SJSA1 (cell line): ENCODE measurements at regions not wholly inside any gene's neighbourhood (a gene's known extent, or its start where the extent isn't known, plus 50 kb on each side); places are given as distances from the start of the nearest gene placed in this dataset.
"Not testable (repeated sequence)": the region's sequence is repeated elsewhere in the genome, so short reads cannot be mapped to it uniquely, and the experiment has no call there.

Source experiments
- DNase-seq, 2 experiments: peaks; one replicate each; pipeline ENCODE4 v3.0.0-alpha.2; 2015 to 2020; ENCODE audit warnings: low spot score in 2 of 2, low read depth in 1 of 2
- H3K27ac ChIP-seq: fragments of 250-450 bp; sonication (Bioruptor Pico); 2 replicates; pipeline ENCODE4 v1.5.1; 2020; ENCODE audit warnings: mild to moderate bottlenecking, moderate library complexity
- H3K27me3 ChIP-seq: fragments of 250-450 bp; sonication (Bioruptor Pico); replicated peaks from 2 replicates; pipeline ENCODE4 v1.5.1; 2020; ENCODE audit warnings: mild to moderate bottlenecking, moderate library complexity
- H3K36me3 ChIP-seq: fragments of 250-450 bp; sonication (Bioruptor Pico); 2 replicates; pipeline ENCODE4 v1.5.1; 2020; ENCODE audit warnings: mild to moderate bottlenecking
- H3K4me1 ChIP-seq: fragments of 250-450 bp; sonication (Bioruptor Pico); replicated peaks from 2 replicates; pipeline ENCODE4 v1.6.1; 2021; ENCODE audit warnings: mild to moderate bottlenecking
- H3K4me3 ChIP-seq: fragments of 250-450 bp; sonication (Bioruptor Pico); 2 replicates; pipeline ENCODE4 v1.5.1; 2020; ENCODE audit warnings: mild to moderate bottlenecking
- H3K9me3 ChIP-seq: fragments of 250-450 bp; sonication (Bioruptor Pico); replicated peaks from 2 replicates; pipeline ENCODE4 v1.5.1; 2020; ENCODE audit warnings: mild to moderate bottlenecking

DNA sequence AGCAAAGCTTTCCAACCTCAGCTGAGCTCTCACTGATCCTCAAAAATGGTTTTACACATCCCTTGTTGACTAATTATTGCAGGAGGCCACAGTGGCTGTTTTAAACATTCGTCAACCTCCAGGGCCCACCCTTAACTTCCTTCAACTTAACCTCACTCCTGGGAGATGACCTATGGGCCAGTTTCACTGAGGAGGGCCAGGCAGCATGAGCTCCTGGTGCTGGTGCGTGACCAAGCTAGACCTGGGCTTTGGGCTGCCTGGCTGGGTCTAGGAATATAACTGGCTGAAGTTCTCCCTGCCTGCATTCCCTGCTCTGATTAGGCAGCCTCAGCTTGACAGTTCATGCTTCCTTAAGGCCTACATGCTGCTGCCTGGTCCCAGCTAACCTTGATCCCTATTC, 273.7 kb upstream of the ATP11B start:
- Histone ChIP-seq H3K27ac (no peak overlapping the region), H3K4me3 (no peak overlapping the region), H3K27me3 (no peaks in the 10 kb centered on the region), H3K36me3 (no peaks in the 10 kb centered on the region), H3K4me1 (peaks cover 12% of the 10 kb centered on the region), H3K9me3 (no peaks in the 10 kb centered on the region)
- DNase-seq: no peak

DNA sequence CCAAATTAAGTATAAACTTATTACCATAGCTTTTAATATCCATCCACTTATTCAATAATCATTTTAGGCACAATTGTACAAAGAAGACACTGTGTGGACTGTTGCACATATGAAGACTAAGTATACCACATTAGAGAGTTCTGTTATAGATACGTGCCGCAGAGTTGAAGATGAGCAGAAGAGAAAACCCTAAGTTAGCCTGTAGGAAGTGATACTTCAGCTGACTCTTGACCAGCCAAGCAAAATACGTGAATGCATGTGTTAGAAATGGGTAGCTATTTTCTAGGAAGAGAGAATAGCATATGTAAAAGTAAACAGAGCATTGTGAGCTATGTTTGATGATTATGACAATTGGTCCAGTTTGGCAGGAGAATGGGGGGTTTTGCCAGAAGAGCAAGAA, 272.0 kb upstream of the ATP11B start:
- H3K4me3 ChIP-seq: no peak overlapping the region
- H3K4me1 ChIP-seq: peaks cover 28% of the 10 kb centered on the region
- no peaks in the 10 kb centered on the region for H3K36me3 ChIP-seq
- no peaks in the 10 kb centered on the region for H3K9me3 ChIP-seq
- DNase-seq: no peak
- no peak overlapping the region for H3K27ac ChIP-seq
- no peaks in the 10 kb centered on the region for H3K27me3 ChIP-seq

DNA sequence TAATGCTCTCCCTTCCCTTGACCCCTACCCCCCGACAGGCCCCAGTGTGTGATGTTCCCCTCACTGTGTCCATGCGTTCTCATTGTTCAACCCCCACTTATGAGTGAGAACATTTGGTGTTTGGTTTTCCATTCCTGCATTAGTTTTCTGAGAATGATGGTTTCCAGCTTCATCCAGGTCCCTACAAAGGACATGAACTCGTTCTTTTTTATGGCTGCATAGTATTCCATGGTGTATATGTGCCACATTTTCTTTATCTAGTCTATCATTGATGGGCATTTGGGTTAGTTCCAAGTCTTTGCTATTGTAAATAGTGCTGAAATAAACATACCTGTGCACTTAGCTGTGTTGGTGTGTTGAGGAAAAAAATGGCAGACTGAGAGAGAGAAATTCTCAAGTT, 269.9 kb upstream of the ATP11B start:
- not testable (repeated sequence) for H3K27ac ChIP-seq, H3K4me3 ChIP-seq, H3K9me3 ChIP-seq, H3K27me3 ChIP-seq, DNase-seq, H3K36me3 ChIP-seq
- H3K4me1 ChIP-seq: peaks cover 25% of the 10 kb centered on the region

- no peak for DNase-seq
- no peak overlapping the region for H3K27ac ChIP-seq
- no peak overlapping the region for H3K4me3 ChIP-seq
- no peaks in the 10 kb centered on the region for H3K9me3 ChIP-seq
- H3K4me1 ChIP-seq: peaks cover 25% of the 10 kb centered on the region
- H3K36me3 ChIP-seq: no peaks in the 10 kb centered on the region
- H3K27me3 ChIP-seq: no peaks in the 10 kb centered on the region
Measured at GRCh38 chr3:182523836-182524235, 269.5 kb upstream of the ATP11B start.

GRCh38 chr3:182524711-182525401, 268.4 kb upstream of the ATP11B start:
- H3K27ac ChIP-seq: no peak overlapping the region
- no peaks in the 10 kb centered on the region for H3K27me3 ChIP-seq
- H3K4me1 ChIP-seq: peaks cover 25% of the 10 kb centered on the region
- H3K36me3 ChIP-seq: no peaks in the 10 kb centered on the region
- no peak for DNase-seq
- H3K4me3 ChIP-seq: no peak overlapping the region
- no peaks in the 10 kb centered on the region for H3K9me3 ChIP-seq

GRCh38 chr3:182525766-182526374, 267.4 kb upstream of the ATP11B start:
- H3K27me3 ChIP-seq: no peaks in the 10 kb centered on the region
- no peaks in the 10 kb centered on the region for H3K36me3 ChIP-seq
- H3K4me3 ChIP-seq: no peak overlapping the region
- peaks cover 25% of the 10 kb centered on the region for H3K4me1 ChIP-seq
- DNase-seq: peak in 1 of 2 experiments; percentile 42
- no peaks in the 10 kb centered on the region for H3K9me3 ChIP-seq
- no peak overlapping the region for H3K27ac ChIP-seq

DNA sequence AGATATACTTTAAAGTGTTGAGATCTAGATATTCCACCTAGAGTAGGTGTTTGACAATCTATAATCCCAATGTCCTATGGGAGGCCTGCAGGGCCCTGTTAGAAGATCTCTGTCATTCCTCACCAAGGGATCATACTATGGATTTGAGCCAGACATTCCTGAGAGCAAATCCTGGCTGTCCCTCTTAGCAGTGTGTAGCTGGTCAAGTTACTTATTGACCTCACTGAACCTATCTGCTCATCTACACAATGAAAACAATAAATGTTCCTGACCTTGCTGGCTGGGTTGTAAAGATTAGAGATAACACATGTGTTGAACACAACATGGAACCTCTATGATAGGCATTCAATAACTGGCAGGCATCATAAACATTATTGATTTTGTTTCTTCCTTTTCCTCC, 265.6 kb upstream of the ATP11B start:
- Histone ChIP-seq H3K27ac (no peak overlapping the region), H3K9me3 (no peaks in the 10 kb centered on the region), H3K36me3 (no peaks in the 10 kb centered on the region), H3K27me3 (no peaks in the 10 kb centered on the region), H3K4me1 (peaks cover 25% of the 10 kb centered on the region), H3K4me3 (no peak overlapping the region)
- DNase-seq: no peak

DNA sequence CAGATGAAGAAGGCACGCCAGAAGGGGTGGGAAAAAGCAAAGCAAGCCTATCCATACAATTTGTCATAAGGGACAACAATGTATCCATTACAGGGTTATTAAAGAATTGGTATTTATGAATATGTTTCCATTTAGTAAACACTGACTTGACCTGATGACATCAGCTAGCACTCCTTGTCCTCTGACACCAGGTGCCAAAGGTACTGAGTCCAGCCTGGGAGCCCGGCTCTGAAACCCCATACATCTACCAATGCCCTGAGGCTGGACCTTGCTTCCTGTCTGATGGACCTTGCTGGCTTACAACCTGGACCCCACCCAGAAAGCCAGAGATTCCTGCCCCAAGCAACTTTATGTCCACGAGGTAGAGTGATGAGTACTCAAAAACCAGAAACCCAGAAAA, 263.0 kb upstream of the ATP11B start:
- no peaks in the 10 kb centered on the region for H3K27me3 ChIP-seq
- H3K27ac ChIP-seq: no peak overlapping the region
- H3K9me3 ChIP-seq: no peaks in the 10 kb centered on the region
- H3K4me3 ChIP-seq: no peak overlapping the region
- peaks cover 16% of the 10 kb centered on the region for H3K4me1 ChIP-seq
- no peak for DNase-seq
- no peaks in the 10 kb centered on the region for H3K36me3 ChIP-seq

DNA sequence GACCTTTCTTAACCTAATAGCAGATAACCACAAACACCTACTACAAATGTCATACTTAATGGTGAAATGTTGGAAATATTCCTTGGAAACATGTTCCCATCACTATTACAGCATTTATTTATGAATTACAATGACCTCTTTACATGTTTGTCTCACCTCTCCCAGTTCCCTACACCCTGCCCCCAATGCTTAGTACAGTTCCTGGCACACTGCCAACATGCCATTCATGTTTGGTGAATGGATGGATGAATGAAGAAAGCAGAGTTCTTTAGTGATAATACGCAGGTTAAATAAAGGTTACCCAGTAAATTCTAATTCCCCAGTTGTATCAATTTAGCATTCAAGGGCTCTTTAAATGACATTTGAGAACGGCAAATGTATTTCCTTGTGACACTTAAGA, 259.9 kb upstream of the ATP11B start:
- DNase-seq: no peak
- H3K27ac ChIP-seq: no peak overlapping the region
- no peaks in the 10 kb centered on the region for H3K27me3 ChIP-seq
- H3K4me3 ChIP-seq: no peak overlapping the region
- H3K9me3 ChIP-seq: no peaks in the 10 kb centered on the region
- no peaks in the 10 kb centered on the region for H3K4me1 ChIP-seq
- H3K36me3 ChIP-seq: no peaks in the 10 kb centered on the region

- no peak for DNase-seq
- Histone ChIP-seq H3K27ac (no peak overlapping the region), H3K27me3 (no peaks in the 10 kb centered on the region), H3K9me3 (no peaks in the 10 kb centered on the region), H3K36me3 (no peaks in the 10 kb centered on the region), H3K4me3 (no peak overlapping the region), H3K4me1 (peaks cover 5% of the 10 kb centered on the region; the same call in 1 of the 2 replicates)
Measured at GRCh38 chr3:182544542-182544941, 248.8 kb upstream of the ATP11B start.

GRCh38 chr3:182562274-182562673, 231.0 kb upstream of the ATP11B start:
- Histone ChIP-seq H3K27me3 (no peaks in the 10 kb centered on the region; the same call in 1 of the 2 replicates), H3K27ac (no peak overlapping the region), H3K9me3 (0 out of 2 replicates have a peak, but pooled peaks cover 4% of the 10 kb centered on the region), H3K4me3 (no peak overlapping the region), H3K4me1 (no peaks in the 10 kb centered on the region), H3K36me3 (no peaks in the 10 kb centered on the region)
- DNase-seq: no peak

- DNase-seq: no peak
- H3K27me3 ChIP-seq: no peaks in the 10 kb centered on the region; the same call in 1 of the 2 replicates
- no peaks in the 10 kb centered on the region for H3K36me3 ChIP-seq
- no peaks in the 10 kb centered on the region for H3K9me3 ChIP-seq
- H3K4me1 ChIP-seq: no peaks in the 10 kb centered on the region
- no peak overlapping the region for H3K27ac ChIP-seq
- H3K4me3 ChIP-seq: no peak overlapping the region
Measured at GRCh38 chr3:182565916-182566796, 227.1 kb upstream of the ATP11B start.

DNA sequence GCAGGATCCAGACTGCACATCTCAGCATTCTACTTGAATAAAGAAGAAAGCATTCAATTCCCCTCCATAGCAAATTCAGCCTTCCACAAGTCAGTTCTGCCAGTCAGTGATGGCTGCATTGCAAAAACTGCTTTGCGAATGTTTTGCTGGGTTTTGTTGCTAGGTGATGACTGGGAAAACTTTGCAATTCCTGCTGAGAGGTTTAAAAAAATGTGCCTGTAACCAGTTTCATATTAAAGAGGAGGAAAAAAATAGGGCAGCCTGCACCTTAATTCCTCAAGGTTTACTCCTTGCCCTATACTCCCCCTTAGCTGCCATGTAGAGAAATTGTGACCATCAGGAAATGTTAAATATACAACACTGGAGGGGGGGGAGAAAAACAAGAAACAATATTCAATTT, 225.6 kb upstream of the ATP11B start:
- no peaks in the 10 kb centered on the region; the same call in 1 of the 2 replicates for H3K27me3 ChIP-seq
- no peaks in the 10 kb centered on the region for H3K4me1 ChIP-seq
- H3K4me3 ChIP-seq: no peak overlapping the region
- no peaks in the 10 kb centered on the region for H3K9me3 ChIP-seq
- no peaks in the 10 kb centered on the region for H3K36me3 ChIP-seq
- DNase-seq: no peak
- no peak overlapping the region for H3K27ac ChIP-seq

- Histone ChIP-seq H3K27ac (no peak overlapping the region), H3K4me3 (no peak overlapping the region), H3K9me3 (no peaks in the 10 kb centered on the region), H3K36me3 (no peaks in the 10 kb centered on the region), H3K4me1 (no peaks in the 10 kb centered on the region), H3K27me3 (no peaks in the 10 kb centered on the region; the same call in 1 of the 2 replicates)
- DNase-seq: no peak
Measured at GRCh38 chr3:182568261-182568660, 225.0 kb upstream of the ATP11B start.
